ENCODE measurements at regions not wholly inside any gene's neighbourhood (a gene's known extent, or its start where the extent isn't known, plus 50 kb on each side); places are given as distances from the start of the nearest gene placed in this dataset.
"Not testable (repeated sequence)": the region's sequence is repeated elsewhere in the genome, so short reads cannot be mapped to it uniquely, and the experiment has no call there.

DNA sequence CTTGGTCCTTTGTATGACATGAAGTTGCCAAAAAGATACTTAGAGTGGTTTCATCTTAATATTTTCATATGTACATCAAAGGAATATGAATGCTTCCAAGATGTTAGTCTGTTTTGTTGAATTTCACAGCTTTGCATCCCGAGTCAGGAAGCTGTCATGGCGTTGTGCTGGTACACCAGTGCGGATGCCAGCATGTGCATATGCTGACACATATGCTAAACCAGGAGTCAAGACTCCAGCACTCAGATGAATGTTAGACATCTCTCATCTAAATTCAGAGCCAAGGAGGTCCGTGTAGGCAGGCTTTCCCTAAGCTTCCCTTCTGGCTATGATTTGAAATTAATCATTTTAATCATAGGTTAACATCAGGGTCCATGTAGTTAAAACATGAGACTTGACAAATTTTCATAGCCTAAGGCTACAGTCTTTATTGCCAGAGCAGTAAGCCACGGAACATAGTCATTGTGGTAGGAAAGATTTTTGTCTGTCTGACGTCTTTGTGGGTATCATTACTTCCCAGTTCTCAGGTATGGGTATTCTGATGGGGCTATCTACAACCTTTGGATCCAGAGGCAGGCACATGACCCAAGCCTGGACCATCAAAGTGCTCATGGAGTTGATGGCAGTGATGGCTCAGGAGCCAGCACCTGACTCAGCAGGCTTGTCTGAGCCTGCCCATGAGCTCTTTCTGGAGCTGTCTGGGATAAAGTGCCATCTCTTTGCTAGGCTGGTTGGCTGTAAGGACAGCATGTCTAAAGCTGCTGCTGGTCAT is 246.1 kb downstream of the KCNRG start:
- DNase-seq (ENCODE audit: low read depth in 4 of 4, low spot score in 1 of 4), result no peak

DNA sequence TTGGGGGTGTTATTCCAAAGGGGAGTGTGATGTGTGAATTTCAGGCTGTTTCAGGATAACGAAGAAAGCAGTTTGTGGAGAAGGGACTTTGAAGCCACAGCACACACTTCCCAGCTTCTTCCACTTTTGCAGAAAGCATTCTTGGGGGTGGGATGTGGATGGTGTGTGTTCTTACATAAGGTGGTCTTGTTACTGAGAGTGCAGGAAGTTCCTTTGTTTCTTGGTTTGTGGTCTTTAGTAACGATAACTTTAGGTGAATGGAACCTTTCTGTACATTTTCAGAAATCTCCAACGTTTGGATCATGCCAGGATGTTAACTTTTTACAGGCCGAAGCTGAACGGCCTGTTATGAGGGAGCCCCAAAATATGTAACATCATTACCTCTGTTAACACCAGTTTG is 251.8 kb downstream of the KCNRG start:
- no peak for DNase-seq (ENCODE audit: low read depth in 4 of 4, low spot score in 1 of 4)

DNA sequence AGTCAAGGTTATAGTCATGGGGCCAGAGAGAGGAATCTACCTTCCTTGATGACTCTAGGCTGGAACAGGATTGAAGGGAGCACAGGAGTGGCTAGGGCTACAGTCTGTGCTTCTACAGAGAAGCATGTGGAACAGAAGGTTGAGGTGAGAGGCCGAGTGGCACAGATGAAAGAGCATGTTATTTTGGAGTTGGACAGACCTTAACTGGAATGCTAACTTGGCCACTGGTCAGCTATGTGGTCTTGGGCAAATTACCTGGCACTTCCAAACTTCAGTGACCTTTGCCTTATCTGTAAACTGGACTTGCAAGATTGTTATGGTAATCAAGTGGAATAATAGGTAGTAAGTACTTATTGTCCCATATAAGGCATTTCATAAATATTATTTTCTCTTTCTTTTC is 252.7 kb downstream of the KCNRG start:
- no peak for DNase-seq (ENCODE audit: low read depth in 4 of 4, low spot score in 1 of 4)

DNA sequence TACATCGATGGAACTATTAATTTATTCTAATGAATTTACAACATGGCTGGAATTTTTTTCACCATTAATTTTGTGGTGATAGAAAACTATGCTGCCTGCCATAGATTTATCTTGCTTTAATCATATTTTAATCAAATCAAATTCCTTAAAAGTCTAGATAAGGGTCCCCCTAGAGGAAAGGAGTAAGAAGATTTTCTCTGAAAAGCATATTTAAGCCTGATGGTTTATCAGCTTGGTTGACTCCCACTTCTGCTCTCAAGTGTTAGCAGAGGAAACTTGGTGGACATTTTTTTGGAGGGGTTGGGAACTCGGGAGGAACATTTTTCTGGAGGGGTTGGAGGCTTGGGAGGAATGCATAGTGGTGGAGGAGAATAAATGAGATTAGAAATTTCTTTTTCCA is 253.3 kb downstream of the KCNRG start:
- DNase-seq (ENCODE audit: low read depth in 4 of 4, low spot score in 1 of 4), result no peak

DNA sequence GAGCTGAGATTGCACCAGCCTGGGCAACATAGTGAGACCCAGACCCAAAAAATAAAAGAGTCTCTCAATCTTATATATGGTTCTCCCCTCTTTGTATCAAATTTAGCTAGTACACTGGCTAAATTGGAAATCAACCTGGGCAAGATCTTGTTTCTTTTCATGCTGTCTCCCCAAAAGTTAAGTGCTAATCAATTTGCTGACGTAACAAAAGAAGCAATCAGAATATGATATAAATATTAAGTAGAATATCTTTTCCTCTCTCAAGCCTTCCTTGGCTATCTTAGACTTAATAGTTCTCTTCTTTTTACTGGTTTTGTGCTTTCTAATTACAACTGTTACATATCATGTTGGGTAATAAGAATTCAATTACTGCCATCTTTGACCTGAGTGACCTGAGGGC is 258.9 kb downstream of the KCNRG start:
- no peak for DNase-seq (ENCODE audit: low read depth in 4 of 4, low spot score in 1 of 4)

DNA sequence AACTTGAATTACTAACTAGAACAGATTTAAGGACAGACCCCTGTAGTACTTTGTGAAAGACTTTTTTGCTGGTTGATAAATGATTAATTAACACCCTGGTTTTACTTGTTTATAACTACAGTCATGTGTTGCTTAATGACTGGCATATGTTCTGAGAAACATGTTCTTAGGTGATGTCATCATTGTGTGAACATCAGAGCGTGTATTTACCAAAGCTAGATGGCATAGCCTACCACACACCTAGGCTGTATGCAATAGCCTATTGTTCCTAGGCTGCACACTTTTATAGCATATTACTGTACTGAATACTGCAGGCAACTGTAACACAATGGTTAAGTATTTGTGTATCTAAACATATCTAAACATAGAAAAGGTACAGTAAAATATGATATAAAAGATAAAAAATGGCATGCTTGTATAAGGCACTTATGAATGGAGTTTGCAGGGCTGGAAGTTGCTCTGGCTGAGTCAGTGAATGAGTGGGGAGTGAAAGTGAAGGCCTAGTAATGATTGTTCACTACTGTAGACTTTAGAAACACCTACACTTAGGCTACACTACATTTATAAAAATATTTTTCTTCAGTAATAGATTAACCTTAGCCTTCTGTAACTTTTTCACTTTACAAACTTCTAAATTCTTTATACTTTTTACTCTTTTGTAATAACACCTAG is 260.3 kb downstream of the KCNRG start:
- DNase-seq (ENCODE audit: low read depth in 4 of 4, low spot score in 1 of 4), result no peak

DNA sequence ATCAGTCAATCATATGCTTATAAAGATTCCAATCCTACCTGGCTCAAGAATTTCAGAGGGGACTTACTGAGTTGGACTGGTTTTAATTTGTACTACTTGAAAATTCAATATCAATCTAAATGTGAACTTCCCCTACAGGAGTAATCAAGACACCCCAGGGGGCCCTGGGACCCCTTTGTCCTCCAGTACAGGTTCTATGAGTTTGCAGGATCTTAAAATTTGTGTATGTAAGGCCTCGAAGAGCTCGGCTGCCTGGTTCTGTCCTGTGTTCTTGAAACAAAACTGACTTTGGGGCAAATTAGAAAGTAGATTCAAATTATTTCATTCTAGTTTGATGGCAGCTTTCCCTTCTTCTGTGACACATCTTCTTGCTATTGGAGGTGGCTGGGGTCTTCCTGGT is 261.3 kb downstream of the KCNRG start:
- DNase-seq (ENCODE audit: low read depth in 4 of 4, low spot score in 1 of 4), result no peak

DNA sequence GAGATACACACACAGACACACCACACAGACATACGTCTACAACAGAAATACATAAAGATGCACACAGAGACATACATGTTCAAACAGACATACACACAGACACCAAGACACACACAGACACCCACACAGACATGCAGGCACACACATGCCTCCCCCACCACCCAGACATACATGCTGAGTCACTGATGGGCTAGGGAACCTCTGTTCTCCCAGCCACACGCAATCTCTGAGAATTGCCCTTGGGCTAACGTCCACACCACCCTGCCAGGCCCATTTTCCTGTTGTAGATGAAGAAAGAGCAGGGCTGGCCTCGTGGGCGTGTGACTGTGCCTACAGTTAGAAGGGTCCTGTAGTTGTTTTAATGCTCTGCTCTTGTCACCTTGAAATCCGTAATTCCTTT is 261.9 kb downstream of the KCNRG start:
- no peak for DNase-seq (ENCODE audit: low read depth in 4 of 4, low spot score in 1 of 4)

DNA sequence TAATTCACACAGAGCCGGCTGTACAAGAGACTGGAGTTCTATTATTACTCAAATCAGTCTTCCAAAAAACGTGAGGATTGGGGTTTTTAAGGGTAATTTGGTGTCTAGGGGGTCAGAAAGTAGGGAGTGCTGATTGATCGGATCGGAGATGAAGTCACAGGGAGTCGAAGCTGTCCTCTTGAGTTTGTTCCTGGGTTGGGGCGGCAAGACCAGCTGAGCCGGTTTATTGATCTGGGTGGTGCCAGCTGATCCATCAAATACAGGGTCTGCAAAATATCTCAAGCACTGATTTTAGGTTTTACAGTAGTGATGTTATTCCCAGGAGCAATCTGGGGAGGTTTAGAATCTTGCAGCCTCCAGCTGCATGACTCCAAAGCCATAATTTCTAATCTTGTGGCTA is 262.7 kb downstream of the KCNRG start:
- DNase-seq (ENCODE audit: low read depth in 4 of 4, low spot score in 1 of 4), result no peak

DNA sequence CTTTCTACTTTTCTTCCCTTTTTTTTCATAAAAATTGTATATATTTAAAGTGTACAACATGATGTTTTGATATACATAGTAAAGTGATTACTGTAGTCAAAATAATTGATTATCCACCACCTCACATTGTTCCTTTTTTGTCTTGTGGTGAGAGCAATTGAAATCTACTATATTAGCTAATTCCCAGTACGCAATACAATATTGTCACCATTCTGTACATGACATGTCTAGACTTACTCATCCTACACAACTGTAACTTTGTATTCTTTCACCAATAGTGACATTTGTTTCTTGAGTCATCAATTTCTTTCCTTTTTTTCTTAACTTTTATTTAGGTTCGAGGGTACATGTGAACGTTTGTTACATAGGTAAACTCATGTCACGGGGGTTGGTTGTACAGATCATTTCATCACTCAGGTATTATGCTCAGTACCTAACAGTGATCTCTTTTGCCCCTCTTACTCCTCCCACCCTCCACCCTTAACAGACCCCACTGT is 265.2 kb downstream of the KCNRG start:
- DNase-seq (ENCODE audit: low read depth in 4 of 4, low spot score in 1 of 4), result no peak

DNA sequence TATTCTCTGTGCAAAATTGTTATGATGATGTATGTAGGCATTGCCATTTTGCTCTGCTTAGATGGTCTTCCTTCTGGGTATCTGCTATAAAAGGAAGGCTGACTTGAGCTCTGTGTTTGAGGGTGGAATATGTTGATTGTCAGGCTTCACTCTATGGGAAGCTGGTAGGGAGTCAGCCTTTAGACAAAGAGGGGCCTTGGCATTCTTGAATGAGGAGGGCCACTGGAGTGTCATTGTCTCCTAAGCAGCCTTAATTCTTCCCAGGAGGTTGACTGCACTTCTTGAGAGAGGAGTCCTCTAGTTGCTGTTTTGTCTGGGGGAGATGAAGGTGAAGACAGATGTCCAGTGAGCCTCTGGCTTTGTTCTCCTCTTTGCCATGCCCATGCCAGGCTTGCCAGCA is 266.8 kb downstream of the KCNRG start:
- DNase-seq (ENCODE audit: low read depth in 4 of 4, low spot score in 1 of 4), result no peak

DNA sequence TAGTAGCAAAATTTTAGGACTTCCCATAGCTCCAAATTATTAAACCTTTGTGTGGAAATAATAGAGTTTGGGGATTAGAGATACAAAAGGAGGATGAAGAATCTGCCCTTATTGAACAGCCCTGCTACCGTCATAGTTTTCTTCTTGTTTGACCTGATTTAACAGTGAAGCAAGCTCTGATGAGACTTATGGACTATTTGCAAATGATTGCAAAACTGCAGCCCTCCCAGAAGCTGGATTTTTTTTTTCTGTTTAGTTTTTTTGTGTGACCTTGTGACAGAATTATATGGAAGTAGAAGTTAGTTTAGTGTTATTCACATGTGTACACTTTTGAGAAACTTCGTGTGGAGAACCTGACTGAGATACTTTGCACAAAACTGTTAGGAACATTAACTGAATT is 267.8 kb downstream of the KCNRG start:
- DNase-seq (ENCODE audit: low read depth in 4 of 4, low spot score in 1 of 4), result no peak

DNA sequence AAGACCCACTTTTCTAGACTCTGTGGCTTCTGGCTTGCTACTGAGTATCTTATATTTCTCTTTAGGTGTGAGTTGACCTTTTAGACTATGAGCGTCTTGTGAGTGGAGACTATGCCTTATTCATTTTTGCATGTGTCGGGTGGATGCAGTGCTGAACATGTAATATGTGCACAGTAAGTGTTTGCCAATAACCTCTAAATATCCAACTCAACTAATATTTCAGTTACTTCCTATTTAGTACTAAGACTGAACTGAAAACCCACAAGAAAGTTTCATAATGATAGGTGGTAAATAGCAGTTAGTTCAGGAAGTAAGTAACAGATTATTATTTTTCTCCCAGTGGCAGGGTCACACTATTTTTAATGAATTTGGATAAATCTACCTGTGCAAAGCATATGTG is 269.3 kb downstream of the KCNRG start:
- no peak for DNase-seq (ENCODE audit: low read depth in 4 of 4, low spot score in 1 of 4)

DNA sequence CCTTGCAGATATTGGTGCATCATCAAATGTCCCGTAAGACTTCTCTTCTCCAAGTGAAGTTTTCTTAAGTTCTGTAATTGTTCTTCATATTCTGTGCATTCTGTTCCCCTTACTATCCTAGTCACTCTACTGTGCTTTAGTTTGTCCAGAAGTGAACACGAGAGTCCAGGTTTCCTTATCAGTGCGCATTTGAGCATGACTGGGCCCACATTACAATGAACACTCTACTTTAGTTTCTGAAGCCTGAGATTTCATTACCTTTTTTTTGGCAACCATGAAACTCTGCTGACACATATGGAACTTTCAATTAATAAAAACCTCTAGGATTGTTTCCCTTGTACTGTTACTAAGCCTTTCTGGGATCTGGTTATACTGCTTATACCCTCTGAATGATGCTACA is 270.0 kb downstream of the KCNRG start:
- no peak for DNase-seq (ENCODE audit: low read depth in 4 of 4, low spot score in 1 of 4)

DNA sequence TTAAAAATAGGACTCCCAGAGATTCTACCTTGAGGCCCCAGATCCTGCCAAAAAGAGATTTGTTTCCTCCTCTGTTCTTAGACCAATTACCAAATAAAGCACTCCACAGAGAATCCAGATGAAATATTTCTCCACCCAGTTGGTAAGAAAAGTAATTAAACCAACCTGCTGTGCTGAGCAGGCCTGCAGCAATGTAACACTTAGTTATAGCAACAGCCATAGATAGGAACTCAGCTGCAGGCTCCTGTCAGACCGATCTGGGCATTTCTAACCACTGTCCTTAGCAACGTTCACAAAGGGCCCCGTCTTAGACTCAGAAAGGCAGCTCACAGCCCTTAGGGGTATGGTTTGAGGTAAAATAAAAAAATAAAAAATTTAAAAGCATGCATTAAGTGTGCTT is 271.1 kb downstream of the KCNRG start:
- no peak for DNase-seq (ENCODE audit: low read depth in 4 of 4, low spot score in 1 of 4)

DNA sequence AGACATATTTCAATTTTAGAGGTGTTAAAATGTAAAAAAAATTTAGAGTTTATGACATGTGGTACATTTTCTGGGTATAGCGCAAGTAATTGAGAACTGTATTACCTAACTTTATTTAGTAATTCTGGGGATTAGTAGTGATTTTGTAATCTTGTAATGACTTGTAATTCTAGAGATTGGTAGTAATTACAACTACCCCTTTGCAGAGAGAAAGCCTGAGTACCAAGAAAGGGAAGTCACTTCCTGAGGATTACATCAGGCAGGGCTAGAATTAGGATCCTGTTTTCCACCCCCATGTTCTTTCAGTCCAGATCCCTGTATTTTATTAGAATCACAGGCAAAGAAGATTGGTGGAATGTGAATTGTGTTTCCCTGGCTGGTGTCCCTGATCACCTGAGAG is 274.9 kb downstream of the KCNRG start:
- DNase-seq (ENCODE audit: low read depth in 4 of 4, low spot score in 1 of 4), result no peak

DNA sequence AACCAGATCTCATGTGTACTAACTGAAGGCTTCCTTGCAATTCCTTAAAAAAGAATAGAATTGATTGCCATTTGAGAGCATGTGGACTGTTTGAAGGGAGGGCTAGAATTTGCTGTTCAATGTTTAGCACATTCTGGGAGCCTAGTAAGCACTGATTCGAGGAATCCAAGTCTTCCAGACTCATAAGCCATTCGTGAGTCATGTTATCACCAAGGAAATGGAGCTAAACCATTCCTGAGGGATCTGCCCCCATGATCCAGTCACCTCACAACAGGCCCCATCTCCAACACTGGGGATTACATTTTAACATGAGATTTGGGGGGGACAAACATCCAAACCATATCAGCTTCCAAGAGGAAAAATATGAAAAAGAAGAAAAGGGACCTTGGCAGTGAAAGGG is 276.4 kb downstream of the KCNRG start:
- no peak for DNase-seq (ENCODE audit: low read depth in 4 of 4, low spot score in 1 of 4)

DNA sequence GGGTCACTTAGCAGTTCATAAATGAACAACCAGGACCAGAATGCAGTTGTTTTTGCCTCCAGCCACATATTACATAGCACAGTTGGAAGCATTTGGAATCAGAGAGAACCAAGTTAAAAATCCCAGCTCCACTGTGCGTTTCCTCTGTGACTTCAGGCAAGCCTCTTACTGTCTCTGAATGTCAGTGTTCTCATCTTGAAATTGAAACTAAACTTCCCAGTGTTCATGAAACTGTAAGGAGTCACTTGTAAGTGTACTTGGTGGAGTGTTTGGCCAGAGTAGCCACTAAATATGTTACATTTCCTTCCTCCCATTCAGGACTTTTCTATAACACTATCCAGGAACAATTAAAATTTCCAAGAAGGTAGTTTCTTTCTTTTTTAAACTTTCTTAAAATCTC is 276.8 kb downstream of the KCNRG start:
- no peak for DNase-seq (ENCODE audit: low read depth in 4 of 4, low spot score in 1 of 4)

DNA sequence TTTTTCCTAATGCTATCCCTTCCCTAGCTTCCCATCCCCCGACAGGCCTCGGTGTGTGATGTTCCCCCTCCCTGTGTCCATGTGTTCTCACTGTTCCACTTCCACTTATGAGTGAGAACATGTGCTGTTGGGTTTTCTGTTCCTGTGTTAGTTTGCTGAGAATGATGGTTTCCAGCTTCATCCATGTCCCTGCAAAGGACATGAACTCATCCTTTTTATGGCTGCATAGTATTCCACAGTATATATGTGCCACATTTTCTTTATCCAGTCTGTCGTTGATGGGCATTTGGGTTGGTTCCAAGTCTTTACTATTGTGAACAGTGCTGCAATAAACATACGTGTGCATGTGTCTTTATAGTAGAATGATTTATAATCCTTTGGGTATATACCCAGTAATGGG is 279.2 kb downstream of the KCNRG start:
- not testable (repeated sequence) for DNase-seq (ENCODE audit: low read depth in 4 of 4, low spot score in 1 of 4)

DNA sequence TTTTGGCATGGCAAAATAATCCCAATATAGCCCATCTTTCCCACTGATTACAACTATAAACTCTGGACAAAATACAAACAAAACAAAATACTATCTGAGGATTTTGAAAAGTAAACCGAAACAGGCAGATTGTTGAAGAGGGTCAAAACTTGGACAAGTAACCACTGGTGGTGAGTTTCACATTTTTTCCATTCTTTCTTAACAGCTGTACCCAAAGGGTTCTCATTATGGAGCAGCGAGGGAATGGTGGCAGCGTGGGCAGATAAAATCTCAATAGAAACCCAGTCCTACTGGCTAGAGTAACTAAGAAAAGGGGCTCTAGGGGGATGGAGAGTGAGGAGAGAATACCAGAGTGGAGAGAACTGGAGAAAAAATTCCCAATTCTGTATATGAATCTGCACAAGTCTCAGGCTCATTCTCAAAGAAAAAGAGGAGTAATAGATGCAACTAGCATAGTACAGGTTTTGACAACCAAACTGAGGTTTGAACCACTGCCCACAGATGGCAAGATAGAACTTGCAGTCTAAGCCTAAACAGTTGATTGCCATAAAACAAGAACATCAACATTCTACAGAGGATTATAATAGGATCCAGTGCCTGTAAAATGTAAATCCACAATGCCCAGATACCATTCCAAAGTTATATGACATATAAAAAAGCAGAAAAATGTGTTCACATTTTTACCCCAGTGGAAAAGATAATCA is 284.5 kb downstream of the KCNRG start:
- no peak for DNase-seq (ENCODE audit: low read depth in 4 of 4, low spot score in 1 of 4)

DNA sequence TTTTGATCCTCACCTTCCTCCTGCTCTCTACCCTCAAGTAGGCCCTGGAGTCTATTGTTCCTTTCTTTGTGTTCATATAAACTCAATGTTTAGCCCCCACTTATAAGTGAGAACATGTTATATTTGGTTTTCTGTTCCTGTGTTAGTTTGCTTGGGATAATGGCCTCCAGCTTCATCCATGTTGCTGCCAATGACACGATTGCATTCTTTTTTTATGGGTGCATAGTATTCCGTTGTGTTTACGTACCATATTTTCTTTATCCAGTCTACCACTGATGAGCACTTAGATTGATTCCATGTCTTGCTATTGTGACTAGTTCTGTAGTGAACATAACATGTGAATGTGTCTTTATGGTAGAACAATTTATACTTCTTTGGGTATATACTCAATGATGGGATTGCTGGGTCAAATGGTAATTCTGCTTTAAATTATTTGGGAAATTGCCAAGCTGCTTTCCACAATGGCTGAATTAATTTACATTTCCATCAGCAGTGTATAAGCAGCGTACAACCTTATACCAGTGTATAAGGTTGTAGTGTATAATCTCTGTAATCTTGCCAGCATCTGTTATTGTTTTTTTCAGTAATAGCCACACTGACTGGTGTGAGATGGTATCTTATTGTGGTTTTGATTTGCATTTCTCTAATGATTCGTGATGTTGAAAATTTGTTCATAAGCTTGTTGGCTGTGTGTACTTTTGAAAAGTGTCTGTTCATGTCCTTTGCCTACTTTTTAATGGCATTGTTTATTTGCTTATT is 288.9 kb downstream of the KCNRG start:
- DNase-seq (ENCODE audit: low read depth in 4 of 4, low spot score in 1 of 4), result no peak

DNA sequence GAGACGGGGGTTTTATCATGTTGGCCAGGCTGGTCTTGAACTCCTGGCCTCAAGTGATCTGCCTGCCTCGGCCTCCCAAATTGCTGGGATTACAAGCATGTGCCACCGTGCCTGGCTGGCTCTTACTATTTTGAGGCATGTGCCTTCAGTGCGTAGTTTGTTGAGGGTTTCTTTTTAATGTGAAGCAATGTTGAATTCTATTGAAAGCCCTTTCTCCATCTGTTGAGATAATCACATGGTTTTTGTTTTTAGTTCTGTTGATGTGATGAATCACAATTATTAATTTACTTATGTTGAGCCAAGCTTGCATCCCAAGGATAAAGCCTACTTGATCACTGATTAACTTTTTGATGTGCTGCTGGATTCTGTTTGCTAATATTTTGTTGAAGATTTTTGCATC is 290.9 kb downstream of the KCNRG start:
- no peak for DNase-seq (ENCODE audit: low read depth in 4 of 4, low spot score in 1 of 4)
